Naive thymus-derived CD4-positive, alpha-beta T cell (primary cell): ENCODE measurements at regions not wholly inside any gene's neighbourhood (a gene's known extent, or its start where the extent isn't known, plus 50 kb on each side); places are given as distances from the start of the nearest gene placed in this dataset.
A peak's percentile ranks its signal among the peaks of the same experiment; 100 is the strongest.

Experiments
- ATAC-seq: fragments of 150-1000 bp; cut with Tn5 transposase; 2 replicates; pipeline ENCODE4 v1.10.0; 2021; ENCODE audit warnings: mild to moderate bottlenecking, moderate library complexity
- CTCF ChIA-PET: fragments of 350-600 bp; sonication (Branson Sonifier 250); formaldehyde crosslinking; loops from one replicate; lab custom pipeline; 2021; ENCODE audit warnings: antibody characterized with exemption; lab: Charles Lee
- POLR2A ChIA-PET: fragments of 350-600 bp; sonication (Branson Sonifier 250); formaldehyde crosslinking; loops from one replicate; lab custom pipeline; 2021; ENCODE audit warnings: antibody characterized with exemption, inconsistent platforms; lab: Charles Lee
- DNase-seq, 9 donors: peaks; one replicate each; pipeline versions ENCODE4 v3.0.0 to v3.0.0-alpha.2; 2020 to 2022; ENCODE audit warnings: mixed read lengths in 1 of 9
- H3K27ac ChIP-seq: one replicate; pipeline ENCODE4 v1.7.0; 2013; ENCODE audit warnings: mild to moderate bottlenecking, low read depth, low read length, moderate library complexity
- H3K27me3 ChIP-seq, 2 donors: one replicate each; pipeline ENCODE4 v1.7.0; 2013; ENCODE audit warnings: low read length in 2 of 2, mild to moderate bottlenecking in 2 of 2, moderate library complexity in 2 of 2; ENCODE audit not compliant: control insufficient read depth in 2 of 2, insufficient read depth in 2 of 2
- H3K36me3 ChIP-seq, 3 experiments: 1 replicate in 2 of 3; 2 replicates in 1 of 3; pipeline ENCODE4 v1.7.0; 2013; ENCODE audit warnings: low read length in 3 of 3, mild to moderate bottlenecking in 3 of 3, moderate library complexity in 1 of 3; ENCODE audit not compliant: insufficient read depth in 3 of 3, control insufficient read depth in 2 of 3
- H3K4me1 ChIP-seq, 2 donors: one replicate each; pipeline ENCODE4 v1.7.0; 2013; ENCODE audit warnings: low read length in 2 of 2, mild to moderate bottlenecking in 2 of 2, moderate library complexity in 1 of 2; ENCODE audit not compliant: control insufficient read depth in 2 of 2, insufficient read depth in 2 of 2
- H3K4me3 ChIP-seq: 2 replicates; pipeline ENCODE4 v1.7.0; 2013; ENCODE audit warnings: mild to moderate bottlenecking, low read length
- H3K9me3 ChIP-seq, 3 experiments: 1 replicate in 2 of 3; 2 replicates in 1 of 3; pipeline ENCODE4 v1.7.0; 2013; ENCODE audit warnings: low read length in 3 of 3; ENCODE audit not compliant: control insufficient read depth in 2 of 3
- H3K27ac Mint-ChIP-seq, 9 donors: one replicate each; pipeline ENCODE4 v1.8.0; 2020 to 2022; ENCODE audit warnings: mixed read lengths in 9 of 9, mild to moderate bottlenecking in 8 of 9, moderate library complexity in 5 of 9, inconsistent platforms in 2 of 9
- H3K27me3 Mint-ChIP-seq, 5 donors: one replicate each; pipeline ENCODE4 v1.8.0; 2021 to 2022; ENCODE audit warnings: mixed read lengths in 5 of 5, mild to moderate bottlenecking in 1 of 5
- H3K36me3 Mint-ChIP-seq, 5 donors: one replicate each; pipeline ENCODE4 v1.8.0; 2020 to 2022; ENCODE audit warnings: mixed read lengths in 5 of 5, mild to moderate bottlenecking in 3 of 5, inconsistent platforms in 1 of 5
- H3K4me1 Mint-ChIP-seq, 7 donors: one replicate each; pipeline ENCODE4 v1.8.0; 2020 to 2022; ENCODE audit warnings: mixed read lengths in 7 of 7, mild to moderate bottlenecking in 3 of 7, inconsistent platforms in 1 of 7
- H3K4me3 Mint-ChIP-seq, 10 donors: one replicate each; pipeline ENCODE4 v1.8.0; 2020 to 2022; ENCODE audit warnings: mild to moderate bottlenecking in 10 of 10, mixed read lengths in 10 of 10, moderate library complexity in 6 of 10, inconsistent platforms in 2 of 10
- H3K9me3 Mint-ChIP-seq, 11 donors: one replicate each; pipeline ENCODE4 v1.8.0; 2020 to 2022; ENCODE audit warnings: mixed read lengths in 11 of 11, mild to moderate bottlenecking in 4 of 11, inconsistent platforms in 1 of 11, moderate library complexity in 1 of 11
- intact Hi-C, 2 donors: fragments of 100-400 bp; cut with micrococcal nuclease; formaldehyde crosslinking; loops; one replicate each; pipeline ENCODE4 v1.15.1; 2023

GRCh38 chr10:10941127-10941730, 76.4 kb upstream of the CELF2 start:
- CTCF ChIA-PET = no interaction called here
- ATAC-seq (no peak), DNase-seq (no peak)
- Mint-ChIP-seq H3K9me3 (peaks cover 0 to 20% (median 5%) of the 10 kb centered on the region in 11 donors), H3K27ac (peak overlapping the region in 1 of 9 donors; percentile 10), H3K4me1 (peaks cover 0 to 2% (median 0%) of the 10 kb centered on the region in 7 donors), H3K27me3 (peaks cover 0 to 28% (median 18%) of the 10 kb centered on the region in 5 donors), H3K4me3 (no peak overlapping the region), H3K36me3 (peaks cover 0 to 7% (median 0%) of the 10 kb centered on the region in 5 donors)
- H3K36me3 ChIP-seq = no peaks in the 10 kb centered on the region
- no peaks in the 10 kb centered on the region for H3K9me3 ChIP-seq
- no peak overlapping the region for H3K4me3 ChIP-seq
- no peaks in the 10 kb centered on the region for H3K4me1 ChIP-seq
- intact Hi-C loops = no loop called here
- no peaks in the 10 kb centered on the region for H3K27me3 ChIP-seq
- POLR2A ChIA-PET = no interaction called here
- H3K27ac ChIP-seq = no peak overlapping the region

DNA sequence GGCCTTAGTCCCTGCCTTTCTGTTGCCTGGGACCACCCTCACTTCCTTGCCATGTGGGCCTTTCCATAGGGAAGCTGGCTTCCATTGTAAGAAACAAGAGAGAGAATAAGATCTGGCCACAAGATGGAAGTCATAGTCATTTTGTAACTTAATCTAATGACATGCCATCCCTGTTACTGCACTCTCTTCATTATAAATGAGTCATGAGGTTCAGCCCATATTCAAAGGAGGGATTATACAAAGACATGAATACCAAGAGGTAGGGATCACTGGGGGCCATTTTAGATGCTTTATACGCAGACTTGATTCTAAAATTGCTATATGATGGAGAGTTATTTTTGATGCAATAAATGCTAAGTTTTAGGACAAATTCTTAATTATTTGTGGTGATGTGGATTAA, 75.2 kb upstream of the CELF2 start:
- Histone ChIP-seq H3K27me3 (no peaks in the 10 kb centered on the region), H3K9me3 (no peaks in the 10 kb centered on the region), H3K36me3 (no peaks in the 10 kb centered on the region), H3K4me1 (no peaks in the 10 kb centered on the region), H3K4me3 (no peak overlapping the region), H3K27ac (no peak overlapping the region)
- ChIA-PET CTCF (no interaction called here), POLR2A (interaction anchor here (0.6 kb wide), 1 partner anchor 283 kb away, joined by 4 read pairs; no protein-coding TSS in a partner anchor)
- Mint-ChIP-seq H3K27ac (no peak overlapping the region), H3K27me3 (peaks cover 5 to 29% (median 19%) of the 10 kb centered on the region in 5 donors), H3K9me3 (peaks cover 0 to 20% (median 5%) of the 10 kb centered on the region in 11 donors), H3K36me3 (peaks cover 0 to 7% (median 0%) of the 10 kb centered on the region in 5 donors), H3K4me3 (no peak overlapping the region), H3K4me1 (peaks cover 0 to 2% (median 0%) of the 10 kb centered on the region in 7 donors)
- intact Hi-C loops = no loop called here
- DNase-seq (no peak), ATAC-seq (no peak)

DNA sequence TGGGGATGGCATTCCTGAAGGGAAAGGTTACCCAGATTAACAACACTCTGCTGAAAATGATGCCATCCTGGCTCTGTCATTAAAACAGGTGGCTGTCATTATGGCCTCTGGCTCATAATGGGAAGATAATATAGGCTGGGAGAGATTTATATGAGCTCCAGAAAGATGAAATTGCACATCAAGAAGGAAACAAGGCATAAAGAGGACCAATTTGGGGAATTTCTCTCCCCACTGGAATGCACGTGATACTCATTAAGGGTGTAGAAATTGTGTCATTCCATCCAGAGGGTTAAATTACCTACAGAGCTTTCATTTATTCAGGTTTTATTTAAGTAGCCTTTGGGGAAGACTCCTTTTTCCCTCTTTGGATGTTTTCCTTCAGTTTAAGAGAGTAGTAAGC, 71.6 kb upstream of the CELF2 start:
- ATAC-seq = no peak
- peaks cover 0 to 8% (median 5%) of the 10 kb centered on the region in 11 donors for H3K9me3 Mint-ChIP-seq
- POLR2A ChIA-PET = no interaction called here
- Histone ChIP-seq H3K4me1 (no peaks in the 10 kb centered on the region), H3K27me3 (no peaks in the 10 kb centered on the region), H3K9me3 (no peaks in the 10 kb centered on the region), H3K36me3 (no peaks in the 10 kb centered on the region), H3K4me3 (no peak overlapping the region), H3K27ac (no peak overlapping the region)
- H3K4me3 Mint-ChIP-seq = no peak overlapping the region
- peaks cover 0 to 4% (median 0%) of the 10 kb centered on the region in 7 donors for H3K4me1 Mint-ChIP-seq
- intact Hi-C loops = no loop called here
- H3K27me3 Mint-ChIP-seq = peaks cover 5 to 32% (median 31%) of the 10 kb centered on the region in 5 donors
- CTCF ChIA-PET = no interaction called here
- H3K36me3 Mint-ChIP-seq = peaks cover 0 to 7% (median 0%) of the 10 kb centered on the region in 5 donors
- H3K27ac Mint-ChIP-seq = no peak overlapping the region
- DNase-seq = no peak

- Histone ChIP-seq H3K4me3 (no peak overlapping the region), H3K36me3 (no peaks in the 10 kb centered on the region), H3K4me1 (no peaks in the 10 kb centered on the region), H3K27me3 (no peaks in the 10 kb centered on the region), H3K9me3 (no peaks in the 10 kb centered on the region), H3K27ac (no peak overlapping the region)
- intact Hi-C loops = no loop called here
- no peak for DNase-seq
- Mint-ChIP-seq H3K4me3 (no peak overlapping the region), H3K27me3 (peaks cover 5 to 32% (median 31%) of the 10 kb centered on the region in 5 donors), H3K36me3 (peaks cover 0 to 3% (median 0%) of the 10 kb centered on the region in 5 donors), H3K4me1 (peaks cover 0 to 4% (median 0%) of the 10 kb centered on the region in 7 donors), H3K9me3 (peaks cover 0 to 8% (median 5%) of the 10 kb centered on the region in 11 donors), H3K27ac (no peak overlapping the region)
- ChIA-PET POLR2A (no interaction called here), CTCF (no interaction called here)
- no peak for ATAC-seq
Measured at GRCh38 chr10:10946801-10947200, 70.9 kb upstream of the CELF2 start.

- H3K36me3 ChIP-seq = no peaks in the 10 kb centered on the region
- H3K4me1 ChIP-seq = no peaks in the 10 kb centered on the region
- Mint-ChIP-seq H3K27ac (no peak overlapping the region), H3K36me3 (no peaks in the 10 kb centered on the region), H3K9me3 (peaks cover 0 to 2% (median 0%) of the 10 kb centered on the region in 11 donors), H3K27me3 (peaks cover 4 to 19% (median 14%) of the 10 kb centered on the region in 5 donors), H3K4me1 (peaks cover 0 to 1% (median 0%) of the 10 kb centered on the region in 7 donors), H3K4me3 (no peak overlapping the region)
- no peak overlapping the region for H3K4me3 ChIP-seq
- intact Hi-C loops = no loop called here
- POLR2A ChIA-PET = no interaction called here
- H3K27me3 ChIP-seq = no peaks in the 10 kb centered on the region
- ATAC-seq (no peak), DNase-seq (no peak)
- CTCF ChIA-PET = no interaction called here
- no peak overlapping the region for H3K27ac ChIP-seq
- no peaks in the 10 kb centered on the region for H3K9me3 ChIP-seq
Measured at GRCh38 chr10:10951675-10952074, 66.0 kb upstream of the CELF2 start.

DNA sequence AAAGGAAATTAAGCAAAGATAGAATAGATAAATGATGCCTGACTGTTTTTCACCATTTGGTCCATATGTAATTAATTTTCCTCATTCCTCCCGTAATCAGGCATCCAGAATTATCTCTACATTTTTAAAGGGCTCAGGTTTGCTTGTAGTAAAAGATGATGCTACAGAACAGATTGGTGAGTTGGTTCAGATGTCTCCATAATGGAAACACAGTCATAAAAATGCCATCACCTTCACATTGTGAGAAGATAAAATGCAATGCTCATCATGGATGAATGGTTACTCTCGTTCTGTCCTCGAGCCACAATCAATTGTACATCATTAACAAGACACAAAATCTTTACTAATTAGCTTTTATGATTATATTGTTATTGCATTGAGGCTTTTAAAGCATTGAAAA, 64.9 kb upstream of the CELF2 start:
- Mint-ChIP-seq H3K4me1 (peaks cover 0 to 1% (median 0%) of the 10 kb centered on the region in 7 donors), H3K9me3 (peaks cover 0 to 2% (median 0%) of the 10 kb centered on the region in 11 donors), H3K27me3 (peaks cover 1 to 14% (median 12%) of the 10 kb centered on the region in 5 donors), H3K36me3 (no peaks in the 10 kb centered on the region), H3K4me3 (no peak overlapping the region), H3K27ac (no peak overlapping the region)
- Histone ChIP-seq H3K27me3 (no peaks in the 10 kb centered on the region), H3K27ac (no peak overlapping the region), H3K4me1 (no peaks in the 10 kb centered on the region), H3K4me3 (no peak overlapping the region), H3K36me3 (no peaks in the 10 kb centered on the region), H3K9me3 (no peaks in the 10 kb centered on the region)
- ATAC-seq = no peak
- POLR2A ChIA-PET = no interaction called here
- CTCF ChIA-PET = no interaction called here
- no peak for DNase-seq
- intact Hi-C loops = no loop called here
